GM23338 (cell line): ENCODE measurements at regions not wholly inside any gene's neighbourhood (a gene's known extent, or its start where the extent isn't known, plus 50 kb on each side); places are given as distances from the start of the nearest gene placed in this dataset.

Experiments used
- ATAC-seq: fragments of 200-7000 bp; cut with Tn5 transposase; 3 replicates; pipeline ENCODE4 v1.9.1; 2020
- DNase-seq: peaks from one replicate; pipeline ENCODE4 v3.0.0-alpha.2; 2015; ENCODE audit warnings: low spot score
- H2AFZ ChIP-seq: fragments of 200-600 bp; sonication (generic); 2 replicates; pipeline ENCODE4 v1.8.0; 2016; ENCODE audit warnings: antibody characterized with exemption, mild to moderate bottlenecking, moderate library complexity
- H3F3A ChIP-seq: fragments of 200-600 bp; sonication (generic); replicated peaks from 2 replicates; pipeline ENCODE4 v1.8.0; 2017; ENCODE audit warnings: antibody characterized with exemption, mixed run types, low read depth
- H3K27ac ChIP-seq: fragments of 200-600 bp; sonication (generic); 2 replicates; pipeline ENCODE4 v1.6.1; 2016; ENCODE audit warnings: low read depth
- H3K27me3 ChIP-seq: fragments of 200-600 bp; sonication (generic); 2 replicates; pipeline ENCODE4 v1.8.0; 2016; ENCODE audit warnings: mild to moderate bottlenecking, mixed run types, moderate library complexity; ENCODE audit not compliant: insufficient read depth
- H3K36me3 ChIP-seq: fragments of 200-600 bp; sonication (generic); 2 replicates; pipeline ENCODE4 v1.8.0; 2016; ENCODE audit warnings: mild to moderate bottlenecking; ENCODE audit not compliant: insufficient read depth
- H3K4me1 ChIP-seq: fragments of 200-600 bp; sonication (generic); 2 replicates; pipeline ENCODE4 v1.8.0; 2016; ENCODE audit warnings: mild to moderate bottlenecking, moderate library complexity; ENCODE audit not compliant: insufficient read depth
- H3K4me2 ChIP-seq: fragments of 200-600 bp; sonication (generic); 2 replicates; pipeline ENCODE4 v1.7.1; 2017; ENCODE audit warnings: mixed run types
- H3K4me3 ChIP-seq: fragments of 200-600 bp; sonication (generic); 2 replicates; pipeline ENCODE4 v1.6.1; 2016; ENCODE audit warnings: mixed run types
- H3K79me2 ChIP-seq: fragments of 200-600 bp; sonication (generic); replicated peaks from 2 replicates; pipeline ENCODE4 v1.8.0; 2017; ENCODE audit warnings: mild to moderate bottlenecking; ENCODE audit not compliant: insufficient read depth
- H3K9me2 ChIP-seq: fragments of 200-600 bp; sonication (generic); 2 replicates; pipeline ENCODE4 v1.8.0; 2017; ENCODE audit not compliant: insufficient read depth
- H4K20me1 ChIP-seq: fragments of 200-600 bp; sonication (generic); replicated peaks from 2 replicates; pipeline ENCODE4 v1.8.0; 2017; ENCODE audit warnings: mild to moderate bottlenecking; ENCODE audit not compliant: insufficient read depth
- H3K27ac Mint-ChIP-seq: 2 replicates; pipeline ENCODE4 v1.8.0; 2020; ENCODE audit warnings: inconsistent platforms, mild to moderate bottlenecking, moderate library complexity, mixed read lengths
- H3K27me3 Mint-ChIP-seq: 3 replicates; pipeline ENCODE4 v1.8.0; 2022; ENCODE audit warnings: low read depth, mild to moderate bottlenecking, moderate library complexity, mixed read lengths, inconsistent platforms; ENCODE audit not compliant: insufficient read depth, poor library complexity
- H3K36me3 Mint-ChIP-seq: 3 replicates; pipeline ENCODE4 v1.8.0; 2021; ENCODE audit warnings: low read depth, mild to moderate bottlenecking, inconsistent platforms, moderate library complexity, mixed read lengths
- H3K4me1 Mint-ChIP-seq: 3 replicates; pipeline ENCODE4 v1.8.0; 2020; ENCODE audit warnings: mild to moderate bottlenecking, inconsistent platforms, mixed read lengths
- H3K4me3 Mint-ChIP-seq: 3 replicates; pipeline ENCODE4 v1.8.0; 2021; ENCODE audit warnings: moderate library complexity, mild to moderate bottlenecking, inconsistent platforms, mixed read lengths
- H3K9me3 Mint-ChIP-seq: 3 replicates; pipeline ENCODE4 v1.8.0; 2020; ENCODE audit warnings: moderate library complexity, mild to moderate bottlenecking, inconsistent platforms, mixed read lengths
- CREB1 ChIP-seq: fragments of 250-450 bp; sonication (Bioruptor Pico); IDR thresholded peaks from 2 replicates; pipeline ENCODE4 v1.5.0; 2020; ENCODE audit warnings: low read depth, mild to moderate bottlenecking, moderate library complexity
- EZH2phosphoT487 ChIP-seq: fragments of 200-600 bp; sonication (generic); IDR thresholded peaks from one replicate; pipeline ENCODE4 v1.8.1; 2018; ENCODE audit warnings: antibody characterized with exemption; ENCODE audit not compliant: unreplicated experiment
- JUNB ChIP-seq: IDR thresholded peaks from one replicate; pipeline ENCODE4 v1.6.1; 2016; ENCODE audit warnings: antibody characterized with exemption; ENCODE audit not compliant: unreplicated experiment
- NANOG ChIP-seq: IDR thresholded peaks from 2 replicates; pipeline ENCODE4 v1.6.1; 2016; ENCODE audit warnings: antibody characterized with exemption, borderline replicate concordance
- POLR2AphosphoS5 ChIP-seq: IDR thresholded peaks from 2 replicates; pipeline ENCODE4 v1.6.1; 2016; ENCODE audit warnings: antibody characterized with exemption, low read depth
- STAT1 ChIP-seq: IDR thresholded peaks from one replicate; pipeline ENCODE4 v1.6.1; 2016; ENCODE audit warnings: antibody characterized with exemption; ENCODE audit not compliant: unreplicated experiment
- ZNF462 ChIP-seq: fragments of 250-450 bp; sonication (Bioruptor Pico); IDR thresholded peaks from 2 replicates; pipeline ENCODE4 v1.5.0; 2020; ENCODE audit warnings: mild to moderate bottlenecking, moderate library complexity
- TF ChIP-seq, protein P1 (sequence below): IDR thresholded peaks from 2 replicates; pipeline ENCODE4 v1.6.1; 2016; ENCODE audit warnings: antibody characterized with exemption
- TF ChIP-seq, protein P2 (sequence below): IDR thresholded peaks from one replicate; pipeline ENCODE4 v1.6.1; 2018; ENCODE audit warnings: antibody characterized with exemption; ENCODE audit not compliant: unreplicated experiment

GRCh38 chr5:155620821-155621410 lies 607.4 kb downstream of the KIF4B start:
- Mint-ChIP-seq H3K27me3 (no peaks in the 10 kb centered on the region), H3K9me3 (no peaks in the 10 kb centered on the region; the same call in 2 of the 3 replicates), H3K4me3 (no peak overlapping the region), H3K27ac (peak overlapping the region; percentile 47; the same call in 1 of the 2 replicates), H3K36me3 (no peaks in the 10 kb centered on the region), H3K4me1 (peaks cover 27% of the 10 kb centered on the region)
- Histone ChIP-seq H3K4me3 (no peak overlapping the region), H2AFZ (peak overlapping the region; percentile 74), H3F3A (no peaks in the 10 kb centered on the region), H3K36me3 (no peaks in the 10 kb centered on the region), H4K20me1 (no peaks in the 10 kb centered on the region), H3K9me2 (no peaks in the 10 kb centered on the region), H3K4me2 (no peak overlapping the region), H3K79me2 (no peaks in the 10 kb centered on the region), H3K27ac (no peak overlapping the region), H3K27me3 (no peaks in the 10 kb centered on the region), H3K4me1 (peaks cover 19% of the 10 kb centered on the region)
- TF ChIP-seq STAT1, result no peak
- ATAC-seq, result peak; percentile 79
- no peak for DNase-seq

DNA sequence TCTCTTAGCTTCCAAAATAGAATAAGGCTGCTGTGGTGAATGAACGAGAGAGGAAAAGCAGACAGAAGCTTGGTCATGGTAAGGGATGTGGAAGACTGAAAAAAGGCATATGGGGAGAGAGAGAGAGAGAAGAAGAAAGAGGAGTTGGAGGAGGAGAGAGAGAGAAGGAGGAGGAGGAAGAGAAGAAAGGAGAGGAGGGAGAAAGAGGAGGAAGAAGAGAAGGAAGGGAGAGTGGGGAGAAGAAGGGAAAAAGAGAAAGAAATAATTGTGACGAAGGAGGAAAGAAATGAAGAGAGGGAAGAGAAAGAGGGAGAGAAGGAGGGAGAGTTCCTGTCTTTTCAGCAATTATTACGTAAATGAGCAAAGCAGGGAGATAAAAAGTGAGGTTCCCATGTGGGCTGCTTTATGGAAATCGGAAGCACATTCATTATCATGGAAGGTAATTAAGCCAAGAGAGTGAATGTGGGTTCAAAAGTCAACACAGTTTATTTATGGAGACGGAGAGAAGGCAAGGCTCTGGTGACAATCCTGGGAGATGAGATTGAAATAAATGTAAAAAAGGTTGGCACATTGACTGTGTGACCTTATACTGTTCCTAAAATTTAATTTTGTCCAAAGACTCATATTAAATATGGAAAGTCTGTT lies 611.2 kb downstream of the KIF4B start:
- Mint-ChIP-seq H3K36me3 (no peaks in the 10 kb centered on the region), H3K4me3 (no peak overlapping the region), H3K27ac (no peak overlapping the region), H3K9me3 (no peaks in the 10 kb centered on the region; the same call in 2 of the 3 replicates), H3K27me3 (no peaks in the 10 kb centered on the region), H3K4me1 (peaks cover 25% of the 10 kb centered on the region)
- no peaks in the 10 kb centered on the region for H3F3A ChIP-seq
- no peaks in the 10 kb centered on the region for H3K36me3 ChIP-seq
- H3K9me2 ChIP-seq, result peaks cover 3% of the 10 kb centered on the region; the same call in 1 of the 2 replicates
- peak overlapping the region; percentile 11; the same call in 1 of the 2 replicates for H2AFZ ChIP-seq
- H3K27me3 ChIP-seq, result no peaks in the 10 kb centered on the region
- peak overlapping the region; percentile 49 for H3K4me2 ChIP-seq
- H3K27ac ChIP-seq, result no peak overlapping the region
- ATAC-seq, result no peak
- no peak for DNase-seq
- H3K4me3 ChIP-seq, result no peak overlapping the region
- H3K4me1 ChIP-seq, result peaks cover 19% of the 10 kb centered on the region
- H4K20me1 ChIP-seq, result no peaks in the 10 kb centered on the region
- no peaks in the 10 kb centered on the region for H3K79me2 ChIP-seq
- TF ChIP-seq POLR2AphosphoS5 (no peak), JUNB (no peak), ZNF462 (CRISPR knock-in tag) (no peak), CREB1 (no peak), NANOG (no peak), EZH2phosphoT487 (no peak)
- TF ChIP-seq, protein P1, sequence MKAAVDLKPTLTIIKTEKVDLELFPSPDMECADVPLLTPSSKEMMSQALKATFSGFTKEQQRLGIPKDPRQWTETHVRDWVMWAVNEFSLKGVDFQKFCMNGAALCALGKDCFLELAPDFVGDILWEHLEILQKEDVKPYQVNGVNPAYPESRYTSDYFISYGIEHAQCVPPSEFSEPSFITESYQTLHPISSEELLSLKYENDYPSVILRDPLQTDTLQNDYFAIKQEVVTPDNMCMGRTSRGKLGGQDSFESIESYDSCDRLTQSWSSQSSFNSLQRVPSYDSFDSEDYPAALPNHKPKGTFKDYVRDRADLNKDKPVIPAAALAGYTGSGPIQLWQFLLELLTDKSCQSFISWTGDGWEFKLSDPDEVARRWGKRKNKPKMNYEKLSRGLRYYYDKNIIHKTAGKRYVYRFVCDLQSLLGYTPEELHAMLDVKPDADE, result no peak
- TF ChIP-seq, protein P2, sequence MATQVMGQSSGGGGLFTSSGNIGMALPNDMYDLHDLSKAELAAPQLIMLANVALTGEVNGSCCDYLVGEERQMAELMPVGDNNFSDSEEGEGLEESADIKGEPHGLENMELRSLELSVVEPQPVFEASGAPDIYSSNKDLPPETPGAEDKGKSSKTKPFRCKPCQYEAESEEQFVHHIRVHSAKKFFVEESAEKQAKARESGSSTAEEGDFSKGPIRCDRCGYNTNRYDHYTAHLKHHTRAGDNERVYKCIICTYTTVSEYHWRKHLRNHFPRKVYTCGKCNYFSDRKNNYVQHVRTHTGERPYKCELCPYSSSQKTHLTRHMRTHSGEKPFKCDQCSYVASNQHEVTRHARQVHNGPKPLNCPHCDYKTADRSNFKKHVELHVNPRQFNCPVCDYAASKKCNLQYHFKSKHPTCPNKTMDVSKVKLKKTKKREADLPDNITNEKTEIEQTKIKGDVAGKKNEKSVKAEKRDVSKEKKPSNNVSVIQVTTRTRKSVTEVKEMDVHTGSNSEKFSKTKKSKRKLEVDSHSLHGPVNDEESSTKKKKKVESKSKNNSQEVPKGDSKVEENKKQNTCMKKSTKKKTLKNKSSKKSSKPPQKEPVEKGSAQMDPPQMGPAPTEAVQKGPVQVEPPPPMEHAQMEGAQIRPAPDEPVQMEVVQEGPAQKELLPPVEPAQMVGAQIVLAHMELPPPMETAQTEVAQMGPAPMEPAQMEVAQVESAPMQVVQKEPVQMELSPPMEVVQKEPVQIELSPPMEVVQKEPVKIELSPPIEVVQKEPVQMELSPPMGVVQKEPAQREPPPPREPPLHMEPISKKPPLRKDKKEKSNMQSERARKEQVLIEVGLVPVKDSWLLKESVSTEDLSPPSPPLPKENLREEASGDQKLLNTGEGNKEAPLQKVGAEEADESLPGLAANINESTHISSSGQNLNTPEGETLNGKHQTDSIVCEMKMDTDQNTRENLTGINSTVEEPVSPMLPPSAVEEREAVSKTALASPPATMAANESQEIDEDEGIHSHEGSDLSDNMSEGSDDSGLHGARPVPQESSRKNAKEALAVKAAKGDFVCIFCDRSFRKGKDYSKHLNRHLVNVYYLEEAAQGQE, result no peak
